ENCODE measurements at regions not wholly inside any gene's neighbourhood (a gene's known extent, or its start where the extent isn't known, plus 50 kb on each side); places are given as distances from the start of the nearest gene placed in this dataset.
"Not testable (repeated sequence)": the region's sequence is repeated elsewhere in the genome, so short reads cannot be mapped to it uniquely, and the experiment has no call there.

GRCh38 chr2:111418091-111418875 is 297.6 kb downstream of the BCL2L11 start:
- not testable (repeated sequence) for TF ChIP-seq CTCF (conservative IDR thresholded peaks at IDR 0.05; ENCODE audit: low read length); EZH2phosphoT487 (IDR thresholded peaks at IDR 0.05; ENCODE audit: borderline replicate concordance)
